ENCODE measurements at regions not wholly inside any gene's neighbourhood (a gene's known extent, or its start where the extent isn't known, plus 50 kb on each side); places are given as distances from the start of the nearest gene placed in this dataset.

GRCh38 chr11:112651386-112651785, 309.8 kb upstream of the NCAM1 start:
- TF ChIP-seq EZH2 (IDR thresholded peaks at IDR 0.05; ENCODE audit: borderline replicate concordance), result no peak
- TF ChIP-seq CTCF (IDR thresholded peaks at IDR 0.05; ENCODE audit: poor library complexity), result no peak

All from hepatocyte (in vitro differentiated cells).